Globus pallidus (tissue), 1 donor: ENCODE measurements at regions not wholly inside any gene's neighbourhood (a gene's known extent, or its start where the extent isn't known, plus 50 kb on each side); places are given as distances from the start of the nearest gene placed in this dataset.

Experiments
- DNase-seq: peaks from one replicate; pipeline ENCODE4 v3.0.0-alpha.2; 2015; ENCODE audit warnings: low spot score

DNA sequence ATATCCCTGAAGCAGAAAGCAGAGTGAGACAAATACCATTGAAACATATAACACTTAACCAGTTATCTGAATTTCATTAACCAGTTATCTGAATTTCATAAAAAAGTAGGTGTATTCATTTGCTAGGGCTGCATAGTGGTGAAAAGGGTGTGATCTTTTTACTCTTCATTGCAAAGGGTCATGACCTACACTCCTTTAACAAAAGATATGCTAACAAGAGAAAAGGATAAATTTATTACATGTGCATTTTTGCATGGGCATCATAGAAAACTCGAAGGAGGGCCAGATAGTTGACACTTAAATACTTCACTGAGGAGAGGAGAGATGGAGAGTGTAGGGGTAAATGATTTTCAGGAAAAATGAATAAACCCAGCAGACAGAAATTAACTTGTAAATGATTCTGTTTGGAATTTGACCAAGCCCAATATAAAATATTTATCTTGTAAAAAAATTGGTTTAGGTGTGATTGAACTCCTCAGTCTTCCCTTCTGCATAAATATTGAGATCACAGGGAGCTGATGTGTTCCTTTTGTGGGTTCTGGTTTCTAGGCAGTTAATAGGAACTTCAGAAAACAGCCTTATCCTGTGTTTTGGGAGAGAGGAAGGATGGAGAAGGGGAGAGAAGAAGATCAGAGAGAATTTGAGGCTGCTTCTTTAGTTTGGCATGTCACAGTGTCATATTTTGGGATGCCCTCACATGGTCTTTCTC, 372.5 kb upstream of the SYT4 start:
- no peak for DNase-seq

DNA sequence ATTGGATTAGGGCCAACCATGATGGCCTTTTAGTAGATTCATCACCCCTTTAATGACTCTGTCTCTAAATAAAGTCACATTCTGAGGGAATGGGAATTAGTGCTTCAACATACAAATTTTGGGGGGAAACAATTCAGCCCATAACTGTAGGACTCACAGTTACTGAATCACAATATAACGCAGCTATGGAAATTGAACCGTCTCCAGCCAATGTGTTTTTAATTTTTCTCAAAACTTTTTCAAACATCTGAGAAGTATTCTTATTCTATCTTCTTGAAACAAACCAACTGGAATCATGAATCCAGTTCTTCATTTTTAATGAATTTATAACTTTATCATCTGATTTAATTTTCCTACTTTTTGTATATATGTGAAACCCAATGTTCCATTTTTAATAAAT, 373.1 kb upstream of the SYT4 start:
- DNase-seq, result no peak

DNA sequence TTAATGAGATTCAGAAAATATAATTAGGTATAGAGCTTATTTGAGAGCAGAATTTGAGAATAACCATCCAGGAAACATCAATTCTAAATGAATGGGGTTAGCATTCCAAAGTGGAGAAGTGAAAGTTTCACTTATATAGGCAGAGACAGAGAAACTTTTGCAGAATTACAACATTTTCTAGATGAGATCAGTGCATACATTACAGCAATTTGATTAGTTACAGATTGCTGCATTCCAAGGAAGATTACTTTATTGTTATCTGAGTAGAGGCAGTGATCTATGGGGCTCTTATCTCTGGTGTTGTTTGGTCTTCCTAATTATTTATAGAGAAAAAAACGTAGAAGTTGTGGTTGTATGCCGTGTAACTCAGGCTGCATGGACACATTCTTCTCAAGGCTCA, 373.8 kb upstream of the SYT4 start:
- no peak for DNase-seq

DNA sequence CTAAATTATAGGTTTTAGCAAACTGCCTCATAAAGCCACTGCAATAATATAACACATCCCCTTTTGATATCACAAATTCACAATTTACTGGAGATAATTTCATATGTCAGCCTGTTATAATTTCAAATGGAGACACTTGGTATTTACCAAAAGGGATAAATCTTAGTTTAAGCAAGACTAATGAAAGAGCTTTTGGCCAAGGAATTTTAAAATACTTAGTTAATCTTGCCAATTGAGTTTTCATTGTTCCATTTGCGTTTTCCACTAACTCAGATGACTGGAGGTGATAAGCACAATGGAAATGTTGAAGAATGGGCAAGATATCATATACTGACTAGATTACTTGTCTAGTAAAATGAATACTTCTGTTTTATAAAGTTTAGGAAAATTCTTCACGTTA, 379.3 kb upstream of the SYT4 start:
- no peak for DNase-seq

DNA sequence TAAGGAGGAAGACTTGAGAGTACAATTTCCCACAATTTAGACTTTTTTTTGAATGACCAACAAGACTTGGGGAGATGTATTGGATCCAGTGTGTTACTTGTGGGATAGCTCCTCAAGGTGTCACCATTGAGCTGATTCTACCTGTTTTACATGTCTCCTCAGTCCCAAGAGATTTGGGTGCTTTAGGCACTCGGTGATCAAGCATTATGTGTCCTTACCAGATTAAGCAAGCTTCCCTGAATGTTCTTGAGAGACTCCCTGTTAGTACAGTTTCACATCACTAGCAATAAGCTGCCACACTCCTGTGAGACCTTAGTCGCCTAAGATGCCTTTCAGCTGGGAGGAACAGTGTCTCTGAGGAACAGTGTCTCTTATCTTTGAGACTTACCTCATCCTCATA, 384.3 kb upstream of the SYT4 start:
- DNase-seq, result no peak

DNA sequence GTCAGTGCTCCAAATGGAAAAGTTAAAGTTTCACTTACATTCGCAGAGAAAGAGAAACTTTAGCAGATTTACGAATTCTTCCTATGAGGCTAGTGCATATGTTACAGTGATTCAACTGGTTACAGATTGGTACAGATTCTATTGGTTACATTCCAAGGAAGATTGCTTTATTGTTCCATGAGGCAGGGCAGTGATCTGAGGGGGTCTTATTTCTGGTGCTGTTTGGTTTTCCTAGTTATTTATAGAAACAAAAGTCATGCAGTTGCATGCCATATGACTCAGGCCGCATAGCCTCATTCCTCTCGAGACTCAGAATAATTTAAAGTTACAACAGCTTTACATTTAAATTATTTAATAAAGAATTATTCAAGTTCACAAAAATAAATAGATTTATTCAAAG, 385.4 kb upstream of the SYT4 start:
- DNase-seq, result no peak

DNA sequence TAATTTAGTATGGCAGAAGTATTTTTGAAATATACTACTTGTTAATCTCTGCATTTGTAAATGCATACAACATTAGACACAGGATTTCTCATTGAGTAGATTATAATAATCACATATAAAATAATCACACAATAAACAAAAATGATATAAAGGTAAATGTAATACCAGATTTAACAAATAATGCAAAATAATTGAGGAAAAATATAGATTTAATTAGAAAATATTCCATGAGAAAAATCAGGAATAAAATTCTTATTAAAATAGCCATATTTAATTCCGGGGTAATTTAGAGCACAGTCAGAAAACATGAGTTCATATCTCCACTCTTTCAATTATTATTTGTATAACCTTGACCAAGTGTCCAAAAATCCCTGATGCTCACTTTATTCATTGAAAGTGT, 385.9 kb upstream of the SYT4 start:
- DNase-seq, result no peak

DNA sequence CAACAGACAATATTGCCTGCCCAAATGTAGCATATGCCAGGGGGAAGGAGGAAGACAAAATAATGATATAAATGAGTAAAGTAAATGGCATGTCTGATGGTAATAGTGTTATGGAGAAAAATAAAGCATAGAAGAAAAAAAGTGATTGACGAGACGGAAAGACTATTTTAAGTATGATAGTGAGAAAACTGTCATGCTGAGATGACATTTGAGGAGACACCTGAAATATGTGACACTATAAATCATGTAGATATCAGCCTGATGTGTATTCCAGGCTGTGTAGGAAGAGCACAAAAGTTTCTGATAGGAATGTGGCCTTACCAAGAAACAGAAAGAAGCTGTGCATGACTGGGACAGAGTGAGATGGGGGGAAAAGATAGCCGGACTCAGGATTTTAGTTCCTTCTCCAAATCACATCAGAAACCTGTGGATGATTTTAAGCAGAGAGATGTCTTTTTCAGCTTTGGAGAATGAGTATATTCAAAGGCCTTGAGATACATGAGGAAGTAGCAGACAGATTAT, 387.3 kb upstream of the SYT4 start:
- no peak for DNase-seq

DNA sequence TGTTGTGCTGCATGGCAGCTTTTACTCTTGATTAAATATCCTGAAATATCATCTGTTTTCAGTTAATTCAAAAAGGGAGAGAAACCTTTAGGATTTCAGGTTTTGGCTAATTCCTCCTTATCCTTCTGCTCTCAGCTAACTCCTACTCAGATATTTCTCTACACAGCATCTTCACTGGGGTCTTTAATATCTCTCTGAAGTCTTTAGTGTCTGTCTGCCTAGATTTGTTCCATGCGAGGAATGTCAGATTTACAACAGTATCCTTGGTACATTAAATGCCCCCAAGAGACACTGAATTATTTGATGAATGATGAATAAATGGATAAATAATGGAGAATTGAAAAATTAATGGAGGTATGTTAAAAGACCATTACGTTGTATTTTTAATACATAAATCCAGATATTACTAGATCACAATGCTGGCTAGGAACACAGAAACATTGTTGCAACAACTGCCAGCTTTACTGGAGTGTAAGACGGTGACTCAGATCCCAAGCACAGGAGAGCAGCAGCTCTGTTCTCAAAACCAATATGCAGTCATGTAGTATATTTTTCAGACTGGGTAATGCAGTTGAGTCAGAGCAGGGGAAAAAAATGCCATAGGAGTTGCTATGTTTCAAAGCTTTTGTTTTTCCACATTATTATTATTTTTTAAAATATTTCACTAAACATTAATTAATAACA, 388.0 kb upstream of the SYT4 start:
- no peak for DNase-seq

DNA sequence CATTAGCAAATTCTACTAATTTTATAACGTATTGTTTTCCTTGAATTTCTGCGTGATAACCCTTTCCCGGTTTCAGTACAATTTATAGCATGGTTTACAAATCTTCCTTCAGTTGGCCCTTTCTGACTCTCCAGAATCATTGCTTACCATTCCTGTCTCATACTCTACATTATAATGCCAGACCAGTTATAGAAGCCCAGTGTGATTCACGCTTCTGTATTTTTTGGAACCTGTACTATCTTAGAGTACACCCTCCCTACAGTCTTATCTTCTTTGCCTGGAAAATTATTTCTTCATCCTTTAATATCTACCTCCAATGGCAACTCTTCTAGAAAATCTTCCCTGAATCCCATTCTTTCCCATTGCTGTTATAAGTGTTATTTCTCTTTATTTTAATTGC, 391.6 kb upstream of the SYT4 start:
- no peak for DNase-seq

DNA sequence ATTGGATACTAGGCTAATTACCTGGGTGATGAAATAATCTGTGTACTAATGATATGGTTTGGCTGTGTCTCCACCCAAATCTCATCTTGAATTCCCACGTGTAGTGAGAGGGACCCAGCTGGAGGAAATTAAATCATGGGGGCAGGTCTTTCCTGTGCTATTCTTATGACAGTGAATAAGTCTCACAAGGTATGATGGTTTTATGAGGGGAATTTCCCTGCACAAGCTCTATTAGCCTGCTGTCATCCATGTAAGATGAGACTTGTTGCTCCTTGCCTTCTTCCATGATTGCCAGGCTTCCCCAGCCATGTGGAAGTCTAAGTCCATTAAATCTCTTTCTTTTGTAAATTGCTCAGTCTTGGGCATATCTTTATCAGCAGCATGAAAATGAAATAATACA, 394.1 kb upstream of the SYT4 start:
- no peak for DNase-seq

DNA sequence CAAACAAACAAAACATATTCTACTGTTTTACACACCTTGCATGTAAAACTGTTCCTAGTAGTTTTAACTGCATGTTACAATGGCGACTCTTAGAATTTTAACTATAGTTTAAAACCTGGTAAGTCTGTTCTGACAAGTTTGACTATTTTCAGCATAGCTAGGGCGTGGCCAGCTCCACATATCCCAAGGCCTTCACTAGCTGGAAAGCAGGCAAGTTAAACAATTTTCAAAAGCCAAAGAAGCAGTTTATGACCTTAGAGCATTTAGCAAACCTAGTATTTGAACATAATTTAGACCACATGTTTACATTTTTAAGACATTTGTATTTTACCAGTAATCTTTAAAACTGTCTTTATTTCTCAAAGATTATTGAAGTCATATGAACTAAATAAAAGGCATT, 402.8 kb upstream of the SYT4 start:
- no peak for DNase-seq

DNA sequence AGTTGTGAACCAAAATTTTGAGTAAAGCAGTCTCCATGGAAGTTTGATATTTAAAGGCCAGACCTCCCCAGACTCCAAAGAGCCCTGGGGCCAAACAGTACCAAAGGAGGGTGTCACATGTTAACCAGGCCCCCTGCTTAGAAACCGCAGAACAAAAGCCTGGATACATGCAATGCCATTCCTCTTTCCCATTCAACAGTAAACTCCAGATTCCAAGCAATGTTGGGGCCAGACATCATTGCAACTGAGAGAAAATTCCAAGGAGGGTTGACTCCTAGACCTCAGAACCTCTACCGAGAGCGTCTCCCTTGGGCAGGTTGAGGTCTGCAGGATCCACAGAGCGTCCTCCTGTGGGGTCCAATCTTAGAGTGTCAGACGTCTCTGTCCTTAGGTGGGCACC, 404.4 kb upstream of the SYT4 start:
- DNase-seq, result no peak

DNA sequence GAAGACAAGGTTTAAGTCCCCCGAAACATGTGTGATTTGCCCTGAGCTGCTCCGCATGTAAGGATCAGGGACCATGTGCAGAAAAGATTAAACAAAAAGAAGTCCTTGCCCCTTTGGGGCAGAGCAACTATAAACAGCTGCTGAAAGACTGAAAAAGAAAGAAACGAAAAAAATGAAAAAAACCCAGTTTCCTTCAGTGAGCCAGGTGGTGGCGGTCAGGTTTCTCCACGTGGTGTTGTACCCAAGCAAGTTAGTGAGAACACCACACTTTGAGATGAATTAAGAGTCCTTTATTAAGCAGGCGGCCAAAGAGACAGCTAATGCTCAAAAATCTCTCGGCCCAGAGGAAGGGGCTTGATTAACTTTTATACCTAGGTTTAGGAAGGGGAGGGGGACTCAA, 404.9 kb upstream of the SYT4 start:
- DNase-seq, result no peak

DNA sequence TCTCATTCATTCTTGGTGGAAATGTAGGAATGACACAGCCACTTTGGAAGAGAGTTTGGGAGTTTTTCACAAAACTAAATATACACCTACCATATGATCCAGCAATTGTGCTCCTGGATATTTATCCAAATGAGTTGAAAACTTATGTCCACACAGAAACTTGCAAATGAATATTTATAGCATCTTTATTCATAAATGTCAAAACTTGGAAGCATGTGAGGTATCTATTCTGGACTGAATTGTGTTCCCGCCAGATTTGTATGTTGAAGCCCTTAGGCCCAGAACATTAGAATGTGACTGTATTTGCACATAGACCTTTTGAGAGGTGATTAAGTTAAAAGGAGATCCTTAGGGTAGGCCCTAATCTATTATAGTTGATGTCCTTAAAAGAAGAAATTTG, 409.4 kb upstream of the SYT4 start:
- no peak for DNase-seq

DNA sequence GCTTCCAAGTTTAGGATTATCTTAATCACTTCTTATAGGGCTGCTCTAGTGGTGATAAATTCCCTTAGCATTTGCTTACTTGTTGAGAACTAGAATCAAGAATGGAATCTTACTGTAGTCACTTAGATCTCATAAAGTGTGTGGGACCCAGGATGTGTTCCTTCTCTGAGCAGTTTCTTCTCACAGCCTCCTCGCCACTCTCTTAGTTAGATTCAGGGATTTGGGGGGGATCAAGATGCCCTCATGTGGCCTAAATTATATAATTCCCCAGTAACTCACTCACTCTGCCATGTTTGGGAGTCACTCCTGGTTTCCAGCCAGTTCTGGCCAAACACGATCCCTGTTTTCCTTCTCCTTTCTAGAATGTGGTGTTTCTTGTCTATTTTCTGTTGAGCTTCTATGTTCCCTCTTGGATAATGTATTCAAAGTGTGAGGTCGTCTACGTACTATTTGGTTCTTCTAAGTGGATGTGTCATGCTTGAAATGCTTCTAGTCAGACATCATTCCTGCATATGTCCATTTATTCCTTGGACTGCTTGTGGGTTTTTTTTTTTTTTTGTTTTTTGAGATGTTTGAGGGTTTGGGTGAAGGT, 414.9 kb upstream of the SYT4 start:
- no peak for DNase-seq

DNA sequence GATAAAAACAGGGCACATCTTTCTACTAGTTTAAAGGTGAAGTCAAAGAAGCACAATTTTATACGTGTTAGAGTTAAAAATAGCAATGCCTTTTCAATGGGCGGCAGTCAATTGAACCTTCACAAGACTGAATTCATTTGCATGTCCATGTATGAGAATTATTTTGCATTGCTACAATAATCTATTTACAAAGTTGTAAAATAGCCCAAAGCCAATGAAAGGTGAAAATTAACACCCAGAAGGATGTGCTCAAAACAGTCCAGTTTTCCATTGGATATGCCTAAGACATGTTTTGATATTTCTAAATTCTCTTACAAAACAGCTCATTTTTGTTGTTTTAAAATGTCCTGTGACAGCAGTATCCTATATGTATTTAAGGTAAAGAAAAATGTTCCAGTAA, 425.1 kb upstream of the SYT4 start:
- no peak for DNase-seq

DNA sequence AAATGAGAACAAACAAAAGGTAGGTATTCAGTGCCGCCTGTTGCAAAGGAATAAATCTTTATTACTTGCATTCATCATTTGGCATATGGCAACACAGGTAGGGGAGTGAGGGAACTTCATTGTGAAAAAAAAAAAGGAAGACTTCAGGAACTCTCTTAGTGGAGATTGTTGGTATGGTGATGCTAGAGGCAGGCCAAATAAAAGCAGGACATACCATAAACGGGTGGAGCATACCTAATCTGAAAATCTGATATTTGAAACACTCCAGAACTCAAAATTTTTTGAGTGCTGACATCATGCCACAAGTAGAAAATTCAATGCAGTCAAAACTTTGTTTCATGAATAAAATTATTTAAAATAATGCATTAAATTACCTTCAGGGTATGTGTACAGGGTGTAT, 425.8 kb upstream of the SYT4 start:
- no peak for DNase-seq

DNA sequence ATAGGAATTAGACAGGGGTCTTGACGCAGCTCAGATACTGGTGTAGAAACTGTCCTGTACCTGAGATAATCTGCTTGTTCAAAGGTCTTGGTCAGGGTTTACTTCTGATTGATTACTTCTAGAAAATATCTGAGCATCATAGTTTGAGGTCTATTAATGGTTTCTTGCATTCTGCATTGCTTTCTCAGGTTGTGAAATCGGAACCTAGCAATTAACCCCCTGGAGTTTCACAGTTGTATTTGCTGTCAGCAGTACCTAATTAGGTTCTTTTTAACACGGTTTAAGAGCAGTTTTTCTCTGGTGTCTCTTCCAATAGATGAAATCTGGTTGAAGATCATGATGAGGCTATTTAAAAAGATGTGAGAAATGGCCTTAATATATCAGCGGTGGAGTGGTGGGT, 428.6 kb upstream of the SYT4 start:
- DNase-seq, result no peak

DNA sequence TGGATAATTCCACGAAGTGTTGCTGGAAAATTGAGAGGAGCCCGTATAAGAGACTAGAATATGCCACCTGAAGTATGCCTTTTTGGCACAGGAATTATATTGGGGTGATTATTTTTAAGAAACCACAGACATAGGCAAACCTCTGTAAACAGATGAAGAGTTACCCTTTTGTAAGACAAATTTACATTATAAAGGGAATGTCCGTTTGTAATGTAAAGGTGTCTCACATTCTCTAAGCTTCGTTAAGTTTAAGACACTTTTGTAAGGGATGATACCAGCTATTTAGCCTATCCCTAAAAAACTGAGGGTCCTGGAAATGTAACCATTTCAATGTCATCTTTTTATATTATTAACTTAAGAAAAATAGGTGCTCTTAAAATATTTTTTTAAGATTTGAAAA, 432.8 kb upstream of the SYT4 start:
- DNase-seq, result no peak

DNA sequence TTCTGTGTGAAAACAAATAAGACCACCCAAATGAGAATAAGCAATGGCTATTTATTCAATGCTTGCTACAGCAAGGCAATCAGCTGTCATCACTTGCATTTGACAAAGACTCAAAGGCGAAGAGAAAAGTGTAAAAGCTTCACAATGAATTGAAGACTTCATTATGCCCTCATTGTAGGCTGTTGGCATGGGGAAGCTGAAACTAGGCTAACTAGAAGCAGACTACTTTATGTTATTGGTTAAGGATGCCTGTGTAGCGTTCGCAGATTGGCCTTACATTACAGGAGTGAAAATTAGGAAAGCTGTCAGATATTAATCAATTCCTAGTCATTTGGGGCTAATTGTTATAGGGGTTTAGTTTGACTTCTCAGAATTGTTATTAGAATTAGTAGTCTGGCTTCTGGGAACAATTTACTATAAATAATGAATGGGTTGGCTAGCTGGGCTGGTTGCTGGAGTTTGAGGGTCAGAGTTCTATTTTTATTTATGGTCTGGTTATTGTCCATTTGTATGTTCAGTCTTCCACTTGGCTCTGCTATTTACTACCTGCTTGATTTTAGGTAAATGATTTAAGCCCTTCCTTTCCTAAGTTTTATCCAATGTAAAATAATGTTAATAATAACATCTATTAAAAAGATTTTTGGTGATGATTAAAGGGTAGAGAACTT, 437.2 kb upstream of the SYT4 start:
- DNase-seq, result no peak

DNA sequence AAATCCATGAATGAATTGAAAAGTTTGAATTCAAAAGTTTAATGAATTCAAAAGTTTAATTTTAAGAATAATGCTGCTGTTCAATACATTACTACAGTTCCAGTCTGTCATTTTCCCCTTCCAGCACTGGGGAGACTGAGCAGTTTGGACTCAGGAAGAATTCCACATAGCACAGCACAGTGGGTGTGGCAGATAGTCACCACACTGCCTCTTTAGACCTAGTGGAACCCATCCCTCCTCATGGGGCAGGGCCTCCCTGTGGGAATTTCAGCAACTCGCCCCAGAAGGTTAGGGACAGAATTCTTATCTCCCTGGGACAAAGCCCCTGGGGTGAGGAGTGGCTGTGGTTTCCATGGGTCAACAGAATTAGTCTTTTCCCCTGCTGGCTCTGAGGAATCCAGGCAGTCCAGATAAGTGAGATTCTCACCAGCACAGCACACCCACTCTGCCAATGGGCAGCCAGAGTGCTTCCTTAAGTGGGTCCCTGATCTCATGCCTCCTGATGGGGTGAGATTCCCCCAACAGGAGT, 442.0 kb upstream of the SYT4 start:
- DNase-seq, result no peak

DNA sequence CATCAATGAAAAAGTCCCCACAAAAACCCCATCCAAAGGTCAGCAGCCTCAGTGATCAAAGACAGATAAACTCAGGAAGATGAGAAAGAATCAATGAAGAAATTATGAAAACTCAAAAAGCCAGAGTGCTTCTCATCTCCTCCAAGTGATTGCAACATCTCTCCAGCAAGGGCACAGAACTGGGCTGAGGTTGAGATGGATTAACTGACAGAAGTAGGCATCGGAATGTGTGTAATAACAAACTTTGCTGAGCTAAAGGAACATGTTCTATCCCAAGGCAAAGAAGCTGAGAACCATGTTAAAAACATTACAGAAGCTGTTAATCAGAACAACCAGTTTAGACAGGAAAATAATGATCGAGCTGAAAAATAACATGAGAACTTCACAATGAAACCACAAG, 442.8 kb upstream of the SYT4 start:
- DNase-seq, result no peak
